Stimulated activated naive CD8-positive, alpha-beta T cell treated with anti-CD3 and anti-CD28 coated beads, Interleukin-15, amount 100 ng/mL, for 72 hours (primary cell): ENCODE measurements at regions not wholly inside any gene's neighbourhood (a gene's known extent, or its start where the extent isn't known, plus 50 kb on each side); places are given as distances from the start of the nearest gene placed in this dataset.
"Not testable (repeated sequence)": the region's sequence is repeated elsewhere in the genome, so short reads cannot be mapped to it uniquely, and the experiment has no call there.

ENCODE experiments used
- ATAC-seq: fragments of 150-1000 bp; cut with Tn5 transposase; 2 replicates; pipeline ENCODE4 v1.10.0; 2021; ENCODE audit warnings: mild to moderate bottlenecking, moderate library complexity
- DNase-seq, 2 donors: peaks; one replicate each; pipeline ENCODE4 v3.0.0; 2021 to 2022
- H3K27ac Mint-ChIP-seq, 2 donors: one replicate each; pipeline ENCODE4 v1.8.0; 2022; ENCODE audit warnings: mild to moderate bottlenecking in 2 of 2, mixed read lengths in 2 of 2, moderate library complexity in 2 of 2
- H3K27me3 Mint-ChIP-seq: one replicate; pipeline ENCODE4 v1.8.0; 2022; ENCODE audit warnings: mixed read lengths
- H3K4me1 Mint-ChIP-seq: one replicate; pipeline ENCODE4 v1.8.0; 2022; ENCODE audit warnings: mild to moderate bottlenecking, mixed read lengths
- H3K4me3 Mint-ChIP-seq, 2 donors: one replicate each; pipeline ENCODE4 v1.8.0; 2022; ENCODE audit warnings: mild to moderate bottlenecking in 2 of 2, mixed read lengths in 2 of 2, moderate library complexity in 1 of 2
- H3K9me3 Mint-ChIP-seq, 2 donors: one replicate each; pipeline ENCODE4 v1.8.0; 2022; ENCODE audit warnings: mixed read lengths in 2 of 2

GRCh38 chr10:33709008-33709753 lies 374.7 kb upstream of the NRP1 start:
- no peaks in the 10 kb centered on the region for H3K4me1 Mint-ChIP-seq
- H3K9me3 Mint-ChIP-seq = no peaks in the 10 kb centered on the region
- DNase-seq (no peak), ATAC-seq (no peak)
- H3K27ac Mint-ChIP-seq = no peak overlapping the region
- peaks cover 37% of the 10 kb centered on the region for H3K27me3 Mint-ChIP-seq
- H3K4me3 Mint-ChIP-seq = no peak overlapping the region

DNA sequence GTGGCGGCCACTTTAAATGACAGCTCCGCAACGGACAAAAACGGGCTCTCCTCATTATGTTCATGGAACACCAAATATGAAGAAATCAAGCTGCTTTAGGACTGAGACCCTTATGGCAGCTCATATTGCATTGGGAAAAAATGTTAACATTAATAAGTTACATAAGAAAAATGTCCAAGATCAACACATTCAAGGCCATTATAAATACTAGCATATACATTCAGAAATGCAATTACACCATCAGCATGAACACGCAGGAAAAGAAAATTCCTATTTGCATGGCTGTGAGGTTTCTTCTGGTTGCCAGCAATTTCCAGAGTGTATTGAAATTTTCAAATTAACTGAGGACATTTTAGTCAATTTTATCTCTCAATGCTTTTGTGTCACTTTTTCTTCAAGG lies 374.1 kb upstream of the NRP1 start:
- H3K4me1 Mint-ChIP-seq = no peaks in the 10 kb centered on the region
- ATAC-seq = no peak

GRCh38 chr10:33706746-33707145 lies 372.3 kb upstream of the NRP1 start:
- no peak overlapping the region for H3K27ac Mint-ChIP-seq
- DNase-seq (no peak), ATAC-seq (no peak)
- peaks cover 0 to 4% of the 10 kb centered on the region in 2 donors for H3K9me3 Mint-ChIP-seq
- no peak overlapping the region for H3K4me3 Mint-ChIP-seq
- peaks cover 36% of the 10 kb centered on the region for H3K27me3 Mint-ChIP-seq
- H3K4me1 Mint-ChIP-seq = no peaks in the 10 kb centered on the region

More for the DNA sequence above, 374.1 kb upstream of the NRP1 start:
- Mint-ChIP-seq H3K9me3 (no peaks in the 10 kb centered on the region), H3K27ac (no peak overlapping the region), H3K27me3 (peaks cover 37% of the 10 kb centered on the region), H3K4me3 (no peak overlapping the region)
- no peak for DNase-seq

- no peak overlapping the region for H3K4me3 Mint-ChIP-seq
- DNase-seq = no peak
- no peak overlapping the region for H3K27ac Mint-ChIP-seq
- H3K4me1 Mint-ChIP-seq = no peaks in the 10 kb centered on the region
- no peak for ATAC-seq
- peaks cover 0 to 4% of the 10 kb centered on the region in 2 donors for H3K9me3 Mint-ChIP-seq
- peaks cover 36% of the 10 kb centered on the region for H3K27me3 Mint-ChIP-seq
Measured at GRCh38 chr10:33706191-33706590, 371.7 kb upstream of the NRP1 start.

DNA sequence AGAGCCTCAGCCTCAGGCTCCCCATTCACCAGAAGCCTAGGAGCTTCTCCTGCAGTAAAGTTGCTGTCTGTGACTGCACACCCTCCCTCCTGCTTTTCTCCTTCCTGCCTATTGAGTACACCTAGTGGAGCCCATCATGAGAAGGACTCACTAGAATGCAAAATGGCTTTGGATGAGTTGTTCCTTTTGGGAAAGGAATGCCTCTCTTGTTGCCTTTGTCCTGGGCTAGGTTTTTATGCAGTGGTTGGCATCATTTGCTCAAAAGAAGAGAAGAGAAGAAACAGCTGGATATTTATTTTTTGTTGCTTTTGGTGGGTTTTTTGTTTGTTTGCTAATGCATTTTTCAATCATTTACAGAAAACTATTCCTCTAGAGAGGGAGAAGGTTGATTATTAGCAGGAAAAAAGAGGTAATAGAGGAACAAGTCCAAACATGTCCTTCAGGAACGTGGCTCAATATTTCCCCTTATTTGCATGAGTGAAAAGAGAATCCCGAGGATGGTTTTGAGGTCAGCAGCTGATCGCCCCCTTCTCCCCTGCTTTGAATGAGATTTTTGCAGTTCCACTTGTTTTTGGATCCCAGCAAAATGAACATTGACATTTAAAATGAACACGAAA lies 369.9 kb upstream of the NRP1 start:
- no peak for DNase-seq
- no peak overlapping the region for H3K4me3 Mint-ChIP-seq
- peaks cover 0 to 4% of the 10 kb centered on the region in 2 donors for H3K9me3 Mint-ChIP-seq
- no peaks in the 10 kb centered on the region for H3K4me1 Mint-ChIP-seq
- H3K27ac Mint-ChIP-seq = no peak overlapping the region
- no peak for ATAC-seq
- peaks cover 36% of the 10 kb centered on the region for H3K27me3 Mint-ChIP-seq

- no peak for DNase-seq
- H3K27ac Mint-ChIP-seq = no peak overlapping the region
- H3K4me1 Mint-ChIP-seq = no peaks in the 10 kb centered on the region
- H3K4me3 Mint-ChIP-seq = no peak overlapping the region
- no peak for ATAC-seq
- peaks cover 0 to 4% of the 10 kb centered on the region in 2 donors for H3K9me3 Mint-ChIP-seq
- H3K27me3 Mint-ChIP-seq = peaks cover 36% of the 10 kb centered on the region
Measured at GRCh38 chr10:33703501-33704213, 369.2 kb upstream of the NRP1 start.

GRCh38 chr10:33698033-33698432 lies 363.6 kb upstream of the NRP1 start:
- H3K27me3 Mint-ChIP-seq = peaks cover 9% of the 10 kb centered on the region
- no peaks in the 10 kb centered on the region for H3K4me1 Mint-ChIP-seq
- no peak overlapping the region for H3K4me3 Mint-ChIP-seq

GRCh38 chr10:33697016-33697415 lies 362.5 kb upstream of the NRP1 start:
- Mint-ChIP-seq H3K4me3 (no peak overlapping the region), H3K27ac (no peak overlapping the region), H3K9me3 (peaks cover 12 to 31% of the 10 kb centered on the region in 2 donors), H3K4me1 (no peaks in the 10 kb centered on the region), H3K27me3 (peaks cover 6% of the 10 kb centered on the region)
- DNase-seq = no peak
- no peak for ATAC-seq

More at GRCh38 chr10:33698033-33698432, 363.6 kb upstream of the NRP1 start:
- Mint-ChIP-seq H3K27ac (no peak overlapping the region), H3K9me3 (peaks cover 12 to 25% of the 10 kb centered on the region in 2 donors)
- ATAC-seq = no peak
- DNase-seq = no peak

DNA sequence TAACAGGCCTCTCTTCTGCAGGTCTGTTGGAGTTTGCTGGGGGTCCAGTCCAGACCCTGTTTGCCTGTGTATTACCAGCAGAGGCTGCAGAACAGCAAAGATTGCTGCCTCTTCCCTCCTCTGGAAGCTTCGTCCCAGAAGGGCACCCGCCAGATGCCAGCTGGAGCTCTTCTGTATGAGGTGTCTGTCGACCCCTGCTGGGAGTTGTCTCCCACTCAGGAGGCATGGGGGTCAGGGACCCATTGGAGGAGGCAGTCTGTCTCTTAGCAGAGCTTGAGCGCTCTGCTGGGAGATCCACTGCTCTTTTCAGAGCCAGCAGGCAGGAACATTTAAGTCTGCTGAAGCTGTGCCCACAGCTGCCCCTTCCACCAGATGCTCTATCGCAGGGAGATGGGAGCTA lies 361.1 kb upstream of the NRP1 start:
- DNase-seq (no peak), ATAC-seq (no peak)
- Mint-ChIP-seq H3K4me3 (no peak overlapping the region), H3K4me1 (no peaks in the 10 kb centered on the region), H3K9me3 (peaks cover 24 to 46% of the 10 kb centered on the region in 2 donors), H3K27ac (no peak overlapping the region), H3K27me3 (peaks cover 6% of the 10 kb centered on the region)

DNA sequence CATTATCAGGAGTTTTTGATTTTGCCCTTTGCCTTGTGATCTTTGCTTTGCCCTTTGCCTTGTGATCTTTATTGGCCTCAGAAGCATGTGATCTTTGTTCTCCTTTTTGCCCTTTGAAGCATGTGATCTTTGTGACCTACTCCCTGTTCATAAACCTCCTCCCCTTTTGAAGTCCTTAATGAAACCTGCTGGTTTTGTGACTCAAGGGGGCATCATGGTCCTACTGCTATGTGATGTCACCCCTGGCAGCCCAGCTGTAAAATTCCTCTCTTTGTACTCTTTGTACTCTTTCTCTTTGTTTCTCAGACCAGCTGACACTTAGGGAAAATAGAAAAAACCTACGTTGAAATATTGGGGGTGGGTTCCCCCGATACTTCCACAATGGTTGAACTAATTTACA lies 356.1 kb upstream of the NRP1 start:
- H3K27me3 Mint-ChIP-seq, ATAC-seq, H3K27ac Mint-ChIP-seq, H3K4me3 Mint-ChIP-seq, H3K4me1 Mint-ChIP-seq, DNase-seq: not testable (repeated sequence)
- peaks cover 31 to 56% of the 10 kb centered on the region in 2 donors for H3K9me3 Mint-ChIP-seq

DNA sequence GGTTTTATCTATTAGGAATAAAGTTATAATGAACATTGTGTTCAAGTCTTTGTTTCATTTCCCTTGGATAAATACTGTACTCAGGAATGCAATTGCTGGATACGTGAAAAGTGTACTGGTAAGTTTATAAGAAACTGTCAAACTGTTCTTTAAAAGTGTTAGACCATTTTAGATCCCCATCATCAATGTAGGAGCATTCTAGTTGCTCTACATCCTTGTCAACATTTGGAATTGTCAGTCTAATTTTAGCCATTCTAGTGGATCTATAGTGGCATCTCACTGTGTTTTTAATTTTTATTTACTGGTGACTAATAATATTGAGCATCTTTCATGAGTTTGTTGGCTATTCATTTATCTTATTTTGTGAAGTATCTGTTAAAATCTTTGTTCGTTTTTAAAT lies 354.0 kb upstream of the NRP1 start:
- DNase-seq (no peak), ATAC-seq (no peak)
- Mint-ChIP-seq H3K4me1 (no peaks in the 10 kb centered on the region), H3K27me3 (no peaks in the 10 kb centered on the region), H3K4me3 (no peak overlapping the region), H3K27ac (no peak overlapping the region), H3K9me3 (peaks cover 28 to 37% of the 10 kb centered on the region in 2 donors)

DNA sequence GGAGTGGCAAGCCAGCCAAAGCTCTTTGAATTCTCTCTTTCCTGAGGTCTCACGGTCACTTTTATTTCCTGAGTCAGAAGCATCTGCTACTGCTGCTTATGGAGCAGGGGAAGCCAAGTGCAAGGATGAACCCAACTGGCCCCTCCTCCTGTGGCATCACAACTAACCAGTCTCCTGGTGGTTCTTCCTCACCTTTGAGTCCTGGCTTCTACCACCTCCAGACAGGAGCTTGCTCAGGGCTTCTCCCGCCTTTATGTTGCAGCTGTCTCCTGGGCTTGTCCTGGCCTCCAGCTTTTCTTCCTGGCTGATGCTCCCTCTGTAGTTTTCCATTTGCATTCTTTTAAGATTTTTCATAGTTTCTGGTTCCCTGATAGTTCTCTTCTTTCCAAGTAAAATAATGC lies 349.7 kb upstream of the NRP1 start:
- Mint-ChIP-seq H3K4me1 (no peaks in the 10 kb centered on the region), H3K4me3 (no peak overlapping the region)
- ATAC-seq = no peak

DNA sequence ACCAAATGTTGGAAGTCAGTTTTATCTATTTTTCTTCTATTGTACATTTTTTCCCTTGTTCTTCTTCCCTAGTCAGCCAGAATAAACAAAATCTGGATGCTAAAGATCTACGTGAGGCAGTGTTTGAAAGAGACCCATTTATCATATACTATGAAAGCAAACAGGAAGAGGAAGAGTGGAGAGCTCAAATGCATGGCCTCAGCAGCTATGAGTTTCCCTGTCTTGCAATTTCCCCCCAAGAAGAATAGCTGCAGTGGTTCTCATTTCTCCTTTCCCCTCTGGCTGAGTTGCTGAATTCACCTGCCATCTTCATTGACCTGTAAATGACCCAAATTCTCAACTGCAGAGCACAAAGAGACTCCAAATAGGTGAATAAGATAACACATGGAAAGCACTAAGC lies 347.1 kb upstream of the NRP1 start:
- no peak for DNase-seq
- Mint-ChIP-seq H3K9me3 (peaks cover 8% of the 10 kb centered on the region in 2 donors), H3K27me3 (peaks cover 7% of the 10 kb centered on the region), H3K27ac (no peak overlapping the region), H3K4me3 (no peak overlapping the region), H3K4me1 (no peaks in the 10 kb centered on the region)
- ATAC-seq = no peak

More for the DNA sequence above, 349.7 kb upstream of the NRP1 start:
- Mint-ChIP-seq H3K27me3 (peaks cover 7% of the 10 kb centered on the region), H3K9me3 (peaks cover 9 to 14% of the 10 kb centered on the region in 2 donors), H3K27ac (no peak overlapping the region)
- DNase-seq = no peak

DNA sequence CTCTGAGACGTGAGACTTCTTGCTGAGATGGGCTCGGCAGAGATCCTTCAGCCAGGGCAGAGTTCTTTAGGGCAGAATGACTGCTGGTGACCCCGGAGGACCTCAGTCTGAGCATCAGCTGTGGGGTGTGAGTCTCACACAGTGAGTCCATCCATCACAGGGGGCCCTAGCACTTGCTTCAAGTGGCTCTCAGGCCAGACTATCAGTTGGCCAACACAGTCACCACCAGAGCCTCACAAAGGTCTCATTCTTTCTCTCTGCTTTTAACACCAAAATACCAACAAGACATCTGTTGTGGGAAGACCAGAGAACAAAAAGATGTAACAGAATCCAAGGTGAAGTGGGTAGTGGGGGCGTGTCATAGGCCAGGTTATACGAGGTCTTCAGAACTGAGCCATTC lies 345.6 kb upstream of the NRP1 start:
- Mint-ChIP-seq H3K4me3 (no peak overlapping the region), H3K27me3 (peaks cover 7% of the 10 kb centered on the region), H3K9me3 (peaks cover 4 to 8% of the 10 kb centered on the region in 2 donors), H3K4me1 (no peaks in the 10 kb centered on the region), H3K27ac (no peak overlapping the region)
- DNase-seq (no peak), ATAC-seq (no peak)

DNA sequence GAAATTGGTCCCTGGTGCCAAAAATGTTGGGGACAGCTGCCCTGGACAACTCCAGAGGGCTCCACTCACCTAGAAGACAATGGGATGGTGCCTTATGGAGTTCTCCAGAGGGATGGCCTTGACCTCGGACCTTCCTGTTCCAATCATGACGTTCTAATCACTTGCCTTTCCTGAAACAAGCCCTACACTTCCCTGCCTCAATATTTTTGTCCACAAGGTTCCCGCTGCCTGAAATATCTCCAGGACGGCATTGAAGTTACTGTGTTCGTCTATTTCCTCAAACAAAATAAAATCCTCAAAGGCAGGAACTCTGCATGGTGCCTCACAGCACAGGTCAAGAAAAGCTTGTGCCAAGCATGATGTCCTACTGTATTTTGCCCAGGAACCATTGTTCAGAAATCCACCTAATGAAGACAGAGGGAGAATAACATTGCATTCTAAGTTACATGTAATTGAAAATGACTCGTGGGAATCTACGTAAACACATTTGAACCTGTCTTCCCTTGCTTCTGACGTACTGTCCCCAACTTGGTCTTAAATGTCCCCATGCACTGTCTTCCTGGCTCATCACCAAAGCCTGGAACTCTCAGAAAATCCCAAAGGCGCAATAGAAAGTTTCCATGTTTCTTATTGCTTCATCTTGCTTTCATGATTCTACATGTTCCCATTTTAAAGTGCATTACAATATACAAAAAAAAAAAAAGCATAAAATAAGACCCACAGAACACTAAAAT lies 342.3 kb upstream of the NRP1 start:
- H3K4me3 Mint-ChIP-seq = no peak overlapping the region
- H3K4me1 Mint-ChIP-seq = no peaks in the 10 kb centered on the region
- DNase-seq = no peak
- H3K27me3 Mint-ChIP-seq = peaks cover 7% of the 10 kb centered on the region
- no peak for ATAC-seq
- H3K27ac Mint-ChIP-seq = no peak overlapping the region
- peaks cover 3 to 4% of the 10 kb centered on the region in 2 donors for H3K9me3 Mint-ChIP-seq
